NT2/D1 (cell line): ENCODE measurements at regions not wholly inside any gene's neighbourhood (a gene's known extent, or its start where the extent isn't known, plus 50 kb on each side); places are given as distances from the start of the nearest gene placed in this dataset.

Experiments used
- YY1 ChIP-seq: IDR thresholded peaks from 2 replicates; pipeline ENCODE4 v1.6.1; 2011; ENCODE audit not compliant: insufficient read length, insufficient read depth
- ZNF274 ChIP-seq: IDR thresholded peaks from 2 replicates; pipeline ENCODE4 v1.6.1; 2011; ENCODE audit warnings: mild to moderate bottlenecking, low read depth, low read length

GRCh38 chr2:208935531-208935930 lies 488.3 kb upstream of the MAP2 start:
- TF ChIP-seq ZNF274, result no peak
- TF ChIP-seq YY1, result no peak
